ENCODE measurements at regions not wholly inside any gene's neighbourhood (a gene's known extent, or its start where the extent isn't known, plus 50 kb on each side); places are given as distances from the start of the nearest gene placed in this dataset.
A peak's percentile ranks its signal among the peaks of the same experiment; 100 is the strongest.

- peaks cover 30 to 35% of the 10 kb centered on the region in 2 donors for H3K4me1 ChIP-seq
- no peaks in the 10 kb centered on the region for H3K36me3 ChIP-seq
- no peaks in the 10 kb centered on the region for H3K27me3 ChIP-seq
- TF ChIP-seq POLR2A (IDR thresholded peaks at IDR 0.05), result peak in 1 of 2 donors; percentile 48
- TF ChIP-seq, protein P1, sequence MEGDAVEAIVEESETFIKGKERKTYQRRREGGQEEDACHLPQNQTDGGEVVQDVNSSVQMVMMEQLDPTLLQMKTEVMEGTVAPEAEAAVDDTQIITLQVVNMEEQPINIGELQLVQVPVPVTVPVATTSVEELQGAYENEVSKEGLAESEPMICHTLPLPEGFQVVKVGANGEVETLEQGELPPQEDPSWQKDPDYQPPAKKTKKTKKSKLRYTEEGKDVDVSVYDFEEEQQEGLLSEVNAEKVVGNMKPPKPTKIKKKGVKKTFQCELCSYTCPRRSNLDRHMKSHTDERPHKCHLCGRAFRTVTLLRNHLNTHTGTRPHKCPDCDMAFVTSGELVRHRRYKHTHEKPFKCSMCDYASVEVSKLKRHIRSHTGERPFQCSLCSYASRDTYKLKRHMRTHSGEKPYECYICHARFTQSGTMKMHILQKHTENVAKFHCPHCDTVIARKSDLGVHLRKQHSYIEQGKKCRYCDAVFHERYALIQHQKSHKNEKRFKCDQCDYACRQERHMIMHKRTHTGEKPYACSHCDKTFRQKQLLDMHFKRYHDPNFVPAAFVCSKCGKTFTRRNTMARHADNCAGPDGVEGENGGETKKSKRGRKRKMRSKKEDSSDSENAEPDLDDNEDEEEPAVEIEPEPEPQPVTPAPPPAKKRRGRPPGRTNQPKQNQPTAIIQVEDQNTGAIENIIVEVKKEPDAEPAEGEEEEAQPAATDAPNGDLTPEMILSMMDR (IDR thresholded peaks at IDR 0.05), result no peak
- WGBS, 2 donors, result 13 to 19% methylated on average over 20 of the region's 20 CpGs
- H3K27ac ChIP-seq, result peak overlapping the region; percentile 55 to 70 (median 68)
- intact Hi-C loops (cut with DNase I), result no loop called here
- no peaks in the 10 kb centered on the region for H3K9me3 ChIP-seq
- DNase-seq, result peak; percentile 71 to 78
- H3K4me3 ChIP-seq (replicated peaks in 1 of 3), result peak overlapping the region in 1 of 3 donors; percentile 41
Measured at GRCh38 chr12:94874518-94875302, 128.8 kb downstream of the NDUFA12 start.

DNA sequence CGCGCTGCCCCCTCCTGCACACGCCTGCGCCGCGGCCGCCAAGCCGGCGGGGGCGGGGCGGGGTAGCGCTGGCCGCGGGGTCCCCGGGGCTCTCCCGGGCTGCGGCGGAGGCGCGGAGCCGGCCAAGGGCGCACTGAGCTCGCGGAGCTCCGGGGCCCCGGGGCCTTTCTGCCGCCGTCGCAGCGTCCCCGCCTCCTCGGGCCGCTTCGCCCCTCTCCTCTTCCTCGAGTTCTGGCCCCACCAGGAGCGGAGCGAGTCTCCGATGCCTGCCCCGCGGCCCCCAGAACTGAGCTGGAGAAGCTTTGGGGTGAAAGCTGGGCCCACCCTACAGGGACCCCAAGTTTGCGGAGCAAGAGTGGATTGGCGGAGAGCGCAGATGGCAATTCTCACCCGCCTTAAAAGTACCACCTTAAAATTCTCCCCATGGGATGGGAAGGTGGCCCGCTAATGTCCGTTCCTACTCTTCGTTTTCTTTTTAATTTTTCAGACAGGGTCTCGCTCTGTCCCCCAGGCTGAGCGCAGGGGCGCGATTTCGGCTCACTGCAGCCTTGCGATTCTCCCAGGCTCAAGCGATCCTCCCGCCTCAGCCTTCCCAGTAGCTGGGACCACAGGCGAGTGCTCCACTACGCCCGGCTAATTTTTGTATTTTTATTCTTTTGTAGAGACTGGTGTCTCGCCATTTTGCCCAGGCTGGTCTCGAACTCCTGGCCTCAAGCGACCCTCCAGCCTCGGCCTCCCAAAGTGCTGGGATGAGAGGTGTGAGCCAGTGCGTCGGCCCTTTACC, 129.6 kb downstream of the NDUFA12 start:
- intact Hi-C loops (cut with DNase I), result no loop called here
- Histone ChIP-seq H3K27ac (peak overlapping the region; percentile 55 to 70 (median 68)), H3K4me1 (peaks cover 30 to 35% of the 10 kb centered on the region in 2 donors), H3K4me3 (replicated peaks in 1 of 3) (peak overlapping the region in 2 of 3 donors; percentile 41 to 49), H3K36me3 (no peaks in the 10 kb centered on the region), H3K9me3 (no peaks in the 10 kb centered on the region), H3K27me3 (no peaks in the 10 kb centered on the region)
- 6 to 9% methylated on average over 23 to 29 of the region's 64 CpGs for WGBS, 2 donors
- TF ChIP-seq POLR2A (IDR thresholded peaks at IDR 0.05), result peak in 1 of 2 donors; percentile 25
- TF ChIP-seq, protein P1 (IDR thresholded peaks at IDR 0.05), result peak in 1 of 6 experiments; percentile 19
- peak; percentile 7 to 18 for DNase-seq

GRCh38 chr12:94872971-94873733, 130.3 kb downstream of the NDUFA12 start:
- peak; percentile 61 to 66 for DNase-seq
- H3K27ac ChIP-seq, result peak overlapping the region; percentile 22 to 84 (median 59)
- H3K4me1 ChIP-seq, result peaks cover 35% of the 10 kb centered on the region in 2 donors
- no peaks in the 10 kb centered on the region for H3K9me3 ChIP-seq
- no peaks in the 10 kb centered on the region for H3K36me3 ChIP-seq
- peak overlapping the region; percentile 41 to 56 (median 51) for H3K4me3 ChIP-seq (replicated peaks in 1 of 3)
- 0 to 6% methylated on average over 1 to 10 of the region's 80 CpGs for WGBS, 2 donors
- intact Hi-C loops (cut with DNase I), result no loop called here
- TF ChIP-seq POLR2A (IDR thresholded peaks at IDR 0.05), result peak in 1 of 2 donors; percentile 66
- TF ChIP-seq, protein P1 (IDR thresholded peaks at IDR 0.05), result no peak
- H3K27me3 ChIP-seq, result no peaks in the 10 kb centered on the region

GRCh38 chr12:94872671-94872970, 130.9 kb downstream of the NDUFA12 start:
- Histone ChIP-seq H3K27me3 (no peaks in the 10 kb centered on the region), H3K36me3 (no peaks in the 10 kb centered on the region), H3K27ac (peak overlapping the region; percentile 22 to 84 (median 59)), H3K4me3 (replicated peaks in 1 of 3) (peak overlapping the region in 2 of 3 donors; percentile 41 to 51), H3K4me1 (peaks cover 35% of the 10 kb centered on the region in 2 donors), H3K9me3 (no peaks in the 10 kb centered on the region)
- 43 to 49% methylated on average over 8 of the region's 8 CpGs for WGBS, 2 donors
- intact Hi-C loops (cut with DNase I), result no loop called here
- DNase-seq, result no peak
- TF ChIP-seq POLR2A (IDR thresholded peaks at IDR 0.05), result no peak
- TF ChIP-seq, protein P1 (IDR thresholded peaks at IDR 0.05), result no peak
